ENCODE measurements at regions not wholly inside any gene's neighbourhood (a gene's known extent, or its start where the extent isn't known, plus 50 kb on each side); places are given as distances from the start of the nearest gene placed in this dataset.

DNA sequence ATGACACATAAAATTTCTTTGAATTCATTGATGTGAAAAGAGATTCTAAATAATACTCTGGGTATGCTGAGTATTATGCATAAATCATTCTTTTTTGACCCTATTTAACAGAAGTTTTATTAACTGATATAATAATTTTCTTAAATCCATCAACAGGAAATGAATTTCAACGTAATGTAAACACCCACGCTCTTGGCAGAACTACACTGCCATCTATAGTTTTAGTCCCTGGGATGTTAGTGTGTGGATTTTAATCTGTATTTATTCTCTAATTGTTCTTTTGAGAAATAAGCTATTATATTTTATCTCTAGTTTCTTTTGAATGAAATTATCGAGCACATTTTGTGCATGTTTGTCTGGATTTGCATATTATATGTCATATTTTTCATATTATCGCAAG, 666.8 kb upstream of the NDST4 start:
- DNase-seq (ENCODE audit: low read depth, low spot score): no peak
- Histone ChIP-seq H3K27ac (ENCODE audit: low read depth, low read length) (no peak overlapping the region), H3K9me3 (ENCODE audit: control insufficient read depth, insufficient read depth, low read length) (no peaks in the 10 kb centered on the region), H3K4me3 (ENCODE audit: low read depth, low read length) (no peak overlapping the region), H3K27me3 (ENCODE audit: control insufficient read depth, insufficient read depth, low read length) (no peaks in the 10 kb centered on the region)
- POLR2A ChIA-PET: no interaction called here
- TF ChIP-seq, protein P1, sequence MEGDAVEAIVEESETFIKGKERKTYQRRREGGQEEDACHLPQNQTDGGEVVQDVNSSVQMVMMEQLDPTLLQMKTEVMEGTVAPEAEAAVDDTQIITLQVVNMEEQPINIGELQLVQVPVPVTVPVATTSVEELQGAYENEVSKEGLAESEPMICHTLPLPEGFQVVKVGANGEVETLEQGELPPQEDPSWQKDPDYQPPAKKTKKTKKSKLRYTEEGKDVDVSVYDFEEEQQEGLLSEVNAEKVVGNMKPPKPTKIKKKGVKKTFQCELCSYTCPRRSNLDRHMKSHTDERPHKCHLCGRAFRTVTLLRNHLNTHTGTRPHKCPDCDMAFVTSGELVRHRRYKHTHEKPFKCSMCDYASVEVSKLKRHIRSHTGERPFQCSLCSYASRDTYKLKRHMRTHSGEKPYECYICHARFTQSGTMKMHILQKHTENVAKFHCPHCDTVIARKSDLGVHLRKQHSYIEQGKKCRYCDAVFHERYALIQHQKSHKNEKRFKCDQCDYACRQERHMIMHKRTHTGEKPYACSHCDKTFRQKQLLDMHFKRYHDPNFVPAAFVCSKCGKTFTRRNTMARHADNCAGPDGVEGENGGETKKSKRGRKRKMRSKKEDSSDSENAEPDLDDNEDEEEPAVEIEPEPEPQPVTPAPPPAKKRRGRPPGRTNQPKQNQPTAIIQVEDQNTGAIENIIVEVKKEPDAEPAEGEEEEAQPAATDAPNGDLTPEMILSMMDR (IDR thresholded peaks at IDR 0.05; ENCODE audit: low read depth, low read length): no peak
- CTCF ChIA-PET: no interaction called here

DNA sequence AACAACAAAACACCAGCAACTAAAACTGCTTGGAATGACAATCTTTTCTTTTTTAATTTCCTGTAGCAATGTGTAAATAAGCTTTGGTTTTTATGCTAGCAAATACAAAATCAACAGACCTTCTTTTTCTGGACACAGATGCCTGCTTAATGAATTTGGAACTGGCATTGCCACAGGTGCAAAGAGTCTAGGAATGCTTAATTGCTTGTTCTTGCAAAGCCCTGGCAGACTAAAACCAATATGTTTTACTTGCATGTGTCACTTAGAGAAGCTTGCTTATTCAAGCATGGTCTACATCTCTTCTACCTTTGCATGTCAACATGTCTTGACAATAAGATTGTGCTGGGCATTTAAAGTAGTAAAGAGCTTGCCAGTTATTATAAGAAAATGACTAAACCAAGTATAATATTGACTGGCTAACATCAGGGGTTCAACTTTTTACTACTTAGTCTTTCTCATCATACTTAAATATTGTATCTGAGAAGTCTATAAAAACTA, 656.7 kb upstream of the NDST4 start:
- Histone ChIP-seq H3K27ac (ENCODE audit: low read depth, low read length) (no peak overlapping the region), H3K9me3 (ENCODE audit: control insufficient read depth, insufficient read depth, low read length) (peaks cover 4% of the 10 kb centered on the region; the same call in 1 of the 2 replicates), H3K27me3 (ENCODE audit: control insufficient read depth, insufficient read depth, low read length) (no peaks in the 10 kb centered on the region), H3K4me3 (ENCODE audit: low read depth, low read length) (no peak overlapping the region)
- POLR2A ChIA-PET: no interaction called here
- no peak for DNase-seq (ENCODE audit: low read depth, low spot score)
- TF ChIP-seq, protein P1 (IDR thresholded peaks at IDR 0.05; ENCODE audit: low read depth, low read length): no peak
- CTCF ChIA-PET: no interaction called here

DNA sequence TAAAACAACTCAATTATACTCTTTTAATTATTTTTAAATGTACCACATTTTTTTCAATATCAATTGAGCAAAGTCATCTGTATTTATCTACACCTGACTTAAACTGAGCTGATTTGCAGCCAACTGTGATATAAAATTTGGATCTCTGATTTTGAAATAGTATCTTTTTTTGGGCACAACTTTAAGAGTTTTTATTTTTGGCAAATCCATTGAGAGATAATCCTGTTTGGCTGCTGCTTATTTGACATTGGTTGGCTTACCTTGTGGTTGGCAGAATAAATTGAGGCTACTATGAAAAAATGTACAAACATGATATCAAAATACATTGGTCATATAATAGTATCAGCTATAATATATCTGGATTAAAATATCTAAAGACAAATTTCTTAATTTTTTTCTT, 656.0 kb upstream of the NDST4 start:
- ChIA-PET POLR2A (no interaction called here), CTCF (no interaction called here)
- no peak overlapping the region for H3K4me3 ChIP-seq (ENCODE audit: low read depth, low read length)
- no peaks in the 10 kb centered on the region for H3K27me3 ChIP-seq (ENCODE audit: control insufficient read depth, insufficient read depth, low read length)
- TF ChIP-seq, protein P1 (IDR thresholded peaks at IDR 0.05; ENCODE audit: low read depth, low read length): no peak
- no peak overlapping the region for H3K27ac ChIP-seq (ENCODE audit: low read depth, low read length)
- H3K9me3 ChIP-seq (ENCODE audit: control insufficient read depth, insufficient read depth, low read length): peaks cover 4% of the 10 kb centered on the region; the same call in 1 of the 2 replicates
- DNase-seq (ENCODE audit: low read depth, low spot score): no peak

DNA sequence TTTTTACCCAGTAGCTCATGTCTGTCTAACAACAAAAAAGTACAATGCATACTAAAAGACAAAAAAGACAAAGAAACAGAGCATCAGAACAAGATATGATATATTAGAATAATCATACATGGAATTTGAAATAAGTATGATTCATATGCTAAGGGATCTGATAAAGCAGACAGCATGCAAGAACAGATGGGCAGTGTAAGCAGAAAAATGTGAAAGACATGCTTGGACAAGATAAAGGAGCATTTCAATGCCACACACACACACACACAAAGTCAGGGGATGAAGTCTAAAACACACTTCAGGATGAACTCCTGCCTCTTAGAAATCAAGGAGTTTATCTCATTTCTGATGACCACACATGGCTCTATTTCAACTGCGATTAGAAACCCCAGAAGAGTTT, 649.6 kb upstream of the NDST4 start:
- POLR2A ChIA-PET: no interaction called here
- Histone ChIP-seq H3K27ac (ENCODE audit: low read depth, low read length) (no peak overlapping the region), H3K27me3 (ENCODE audit: control insufficient read depth, insufficient read depth, low read length) (no peaks in the 10 kb centered on the region), H3K4me3 (ENCODE audit: low read depth, low read length) (no peak overlapping the region), H3K9me3 (ENCODE audit: control insufficient read depth, insufficient read depth, low read length) (peaks cover 4% of the 10 kb centered on the region)
- no peak for DNase-seq (ENCODE audit: low read depth, low spot score)
- TF ChIP-seq, protein P1 (IDR thresholded peaks at IDR 0.05; ENCODE audit: low read depth, low read length): no peak
- CTCF ChIA-PET: no interaction called here

DNA sequence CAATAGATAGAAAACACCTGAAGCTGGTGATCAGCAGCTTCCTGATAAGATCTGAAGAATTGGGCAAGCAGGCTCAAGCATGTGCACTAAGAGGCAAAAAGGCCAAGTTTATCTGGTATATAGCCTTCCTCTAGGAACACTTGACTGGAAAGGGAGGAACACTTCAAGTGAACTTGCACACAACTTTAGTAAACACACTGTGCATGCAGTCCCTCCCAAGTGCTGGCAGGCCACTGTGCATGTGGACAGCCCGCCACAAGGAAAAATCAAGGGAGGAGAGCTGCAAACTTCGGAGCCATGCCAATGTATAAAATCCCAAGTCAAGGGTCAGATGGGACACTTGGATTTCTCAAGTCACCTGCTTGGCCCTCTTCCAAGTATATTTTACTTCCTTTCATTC, 645.8 kb upstream of the NDST4 start:
- DNase-seq (ENCODE audit: low read depth, low spot score): no peak
- POLR2A ChIA-PET: no interaction called here

More for the DNA sequence above, 645.8 kb upstream of the NDST4 start:
- TF ChIP-seq, protein P1 (IDR thresholded peaks at IDR 0.05; ENCODE audit: low read depth, low read length): no peak
- CTCF ChIA-PET: no interaction called here
- Histone ChIP-seq H3K27ac (ENCODE audit: low read depth, low read length) (no peak overlapping the region), H3K4me3 (ENCODE audit: low read depth, low read length) (no peak overlapping the region), H3K27me3 (ENCODE audit: control insufficient read depth, insufficient read depth, low read length) (no peaks in the 10 kb centered on the region), H3K9me3 (ENCODE audit: control insufficient read depth, insufficient read depth, low read length) (peaks cover 4% of the 10 kb centered on the region)

All from AG04450 (cell line).